AG04450 (cell line): ENCODE measurements at regions not wholly inside any gene's neighbourhood (a gene's known extent, or its start where the extent isn't known, plus 50 kb on each side); places are given as distances from the start of the nearest gene placed in this dataset.

ENCODE experiments used
- CTCF ChIA-PET: fragments of 300-600, 350-600 bp; formaldehyde crosslinking; extraction: SDS; loops from one replicate; lab custom pipeline; 2022; ENCODE audit warnings: antibody characterized with exemption, inconsistent platforms; lab: Charles Lee
- POLR2A ChIA-PET: fragments of 350-600 bp; formaldehyde crosslinking; extraction: SDS; loops from one replicate; lab custom pipeline; 2021; ENCODE audit warnings: antibody characterized with exemption, inconsistent platforms; lab: Yijun Ruan, JAX
- DNase-seq: peaks from one replicate; pipeline ENCODE4 v3.0.0-alpha.2; 2011; ENCODE audit warnings: low read depth, low spot score
- H3K27ac ChIP-seq: one replicate; pipeline ENCODE4 v1.5.1; 2012; ENCODE audit warnings: low read depth, low read length, control low read depth
- H3K27me3 ChIP-seq: one replicate; pipeline ENCODE4 v1.6.0; 2012; ENCODE audit warnings: low read length; ENCODE audit not compliant: control insufficient read depth, insufficient read depth
- H3K4me3 ChIP-seq: 2 replicates; pipeline ENCODE4 v1.5.1; 2011; ENCODE audit warnings: mild to moderate bottlenecking, low read depth, low read length, control low read depth
- H3K9me3 ChIP-seq: 2 replicates; pipeline ENCODE4 v1.5.1; 2012; ENCODE audit warnings: low read length; ENCODE audit not compliant: control insufficient read depth, insufficient read depth
- CTCF ChIP-seq: IDR thresholded peaks from 2 replicates; pipeline ENCODE4 v1.5.1; 2011; ENCODE audit warnings: low read depth, low read length, control low read depth, inconsistent platforms

GRCh38 chr15:96087180-96087884 is 243.2 kb upstream of the NR2F2 start:
- CTCF ChIA-PET, result no interaction called here
- POLR2A ChIA-PET, result no interaction called here
- no peak for TF ChIP-seq CTCF
- no peaks in the 10 kb centered on the region for H3K27me3 ChIP-seq
- H3K4me3 ChIP-seq, result no peak overlapping the region
- DNase-seq, result no peak
- no peaks in the 10 kb centered on the region for H3K9me3 ChIP-seq
- no peak overlapping the region for H3K27ac ChIP-seq

GRCh38 chr15:96088650-96089049 is 241.8 kb upstream of the NR2F2 start:
- no peaks in the 10 kb centered on the region for H3K9me3 ChIP-seq
- no peak overlapping the region for H3K27ac ChIP-seq
- ChIA-PET CTCF (interaction anchor here (0.9 kb wide), 1 partner anchor 238 kb away, joined by 3 read pairs; no protein-coding TSS in a partner anchor), POLR2A (no interaction called here)
- no peak for TF ChIP-seq CTCF
- no peaks in the 10 kb centered on the region for H3K27me3 ChIP-seq
- no peak for DNase-seq
- H3K4me3 ChIP-seq, result no peak overlapping the region

- no peak for DNase-seq
- no peak for TF ChIP-seq CTCF
- Histone ChIP-seq H3K27ac (no peak overlapping the region), H3K4me3 (no peak overlapping the region), H3K9me3 (no peaks in the 10 kb centered on the region), H3K27me3 (no peaks in the 10 kb centered on the region)
- CTCF ChIA-PET, result interaction anchor here (0.9 kb wide), 1 partner anchor 237 kb away, joined by 3 read pairs; no protein-coding TSS in a partner anchor
- POLR2A ChIA-PET, result no interaction called here
Observed at GRCh38 chr15:96089405-96090058, 241.0 kb upstream of the NR2F2 start.

- Histone ChIP-seq H3K27ac (no peak overlapping the region), H3K4me3 (no peak overlapping the region), H3K9me3 (no peaks in the 10 kb centered on the region), H3K27me3 (no peaks in the 10 kb centered on the region)
- CTCF ChIA-PET, result interaction anchor here (0.9 kb wide), 1 partner anchor 235 kb away, joined by 5 read pairs; no protein-coding TSS in a partner anchor
- POLR2A ChIA-PET, result no interaction called here
- no peak for DNase-seq
- TF ChIP-seq CTCF, result no peak
Observed at GRCh38 chr15:96092186-96092585, 238.3 kb upstream of the NR2F2 start.

- no peak for DNase-seq
- no peaks in the 10 kb centered on the region for H3K9me3 ChIP-seq
- CTCF ChIA-PET, result interaction anchor here (0.9 to 1.0 kb wide), 2 partner anchors 234 to 833 kb away, joined by 3 to 5 read pairs; no protein-coding TSS in a partner anchor
- H3K4me3 ChIP-seq, result no peak overlapping the region
- POLR2A ChIA-PET, result no interaction called here
- no peak overlapping the region for H3K27ac ChIP-seq
- no peaks in the 10 kb centered on the region for H3K27me3 ChIP-seq
- TF ChIP-seq CTCF, result no peak
Observed at GRCh38 chr15:96093063-96093462, 237.4 kb upstream of the NR2F2 start.
